GM21381 (cell line): ENCODE measurements at regions not wholly inside any gene's neighbourhood (a gene's known extent, or its start where the extent isn't known, plus 50 kb on each side); places are given as distances from the start of the nearest gene placed in this dataset.
"Not testable (repeated sequence)": the region's sequence is repeated elsewhere in the genome, so short reads cannot be mapped to it uniquely, and the experiment has no call there.

Experiments
- ATAC-seq: cut with Tn5 transposase; IDR thresholded peaks from one replicate; pipeline ENCODE4 v1.9.1; 2021; ENCODE audit warnings: mild to moderate bottlenecking, moderate library complexity; ENCODE audit not compliant: unreplicated experiment

- no peak for ATAC-seq
These were observed 136.8 kb upstream of the PRKD1 start for GRCh38 chr14:30064454-30064853.

GRCh38 chr14:30069536-30069935, 141.9 kb upstream of the PRKD1 start:
- ATAC-seq, result no peak

- not testable (repeated sequence) for ATAC-seq
These were observed 144.8 kb upstream of the PRKD1 start for GRCh38 chr14:30072454-30072853.

- ATAC-seq, result no peak
These were observed 150.3 kb upstream of the PRKD1 start for GRCh38 chr14:30077946-30078345.

GRCh38 chr14:30078811-30079402, 151.3 kb upstream of the PRKD1 start:
- ATAC-seq, result no peak

GRCh38 chr14:30082486-30082885, 154.8 kb upstream of the PRKD1 start:
- ATAC-seq, result no peak

- no peak for ATAC-seq
These were observed 157.2 kb upstream of the PRKD1 start for GRCh38 chr14:30084811-30085210.

- ATAC-seq, result no peak
These were observed 158.3 kb upstream of the PRKD1 start for GRCh38 chr14:30085943-30086342.

GRCh38 chr14:30088620-30089019, 161.0 kb upstream of the PRKD1 start:
- no peak for ATAC-seq

GRCh38 chr14:30108975-30109700, 181.5 kb upstream of the PRKD1 start:
- no peak for ATAC-seq

GRCh38 chr14:30114051-30114450, 186.4 kb upstream of the PRKD1 start:
- no peak for ATAC-seq

GRCh38 chr14:30115756-30116155, 188.1 kb upstream of the PRKD1 start:
- ATAC-seq, result no peak

GRCh38 chr14:30118992-30119640, 191.5 kb upstream of the PRKD1 start:
- ATAC-seq, result no peak

GRCh38 chr14:30125322-30125979, 197.8 kb upstream of the PRKD1 start:
- no peak for ATAC-seq

- ATAC-seq, result no peak
These were observed 202.2 kb upstream of the PRKD1 start for GRCh38 chr14:30129807-30130206.

GRCh38 chr14:30131581-30132097, 204.0 kb upstream of the PRKD1 start:
- no peak for ATAC-seq

GRCh38 chr14:30132196-30132595, 204.5 kb upstream of the PRKD1 start:
- no peak for ATAC-seq

GRCh38 chr14:30134936-30135335, 207.3 kb upstream of the PRKD1 start:
- ATAC-seq, result no peak

- no peak for ATAC-seq
These were observed 210.9 kb upstream of the PRKD1 start for GRCh38 chr14:30138567-30138966.

- no peak for ATAC-seq
These were observed 214.6 kb upstream of the PRKD1 start for GRCh38 chr14:30142216-30142615.

GRCh38 chr14:30143627-30144026, 216.0 kb upstream of the PRKD1 start:
- ATAC-seq, result no peak
